ENCODE measurements at regions not wholly inside any gene's neighbourhood (a gene's known extent, or its start where the extent isn't known, plus 50 kb on each side); places are given as distances from the start of the nearest gene placed in this dataset.

DNA sequence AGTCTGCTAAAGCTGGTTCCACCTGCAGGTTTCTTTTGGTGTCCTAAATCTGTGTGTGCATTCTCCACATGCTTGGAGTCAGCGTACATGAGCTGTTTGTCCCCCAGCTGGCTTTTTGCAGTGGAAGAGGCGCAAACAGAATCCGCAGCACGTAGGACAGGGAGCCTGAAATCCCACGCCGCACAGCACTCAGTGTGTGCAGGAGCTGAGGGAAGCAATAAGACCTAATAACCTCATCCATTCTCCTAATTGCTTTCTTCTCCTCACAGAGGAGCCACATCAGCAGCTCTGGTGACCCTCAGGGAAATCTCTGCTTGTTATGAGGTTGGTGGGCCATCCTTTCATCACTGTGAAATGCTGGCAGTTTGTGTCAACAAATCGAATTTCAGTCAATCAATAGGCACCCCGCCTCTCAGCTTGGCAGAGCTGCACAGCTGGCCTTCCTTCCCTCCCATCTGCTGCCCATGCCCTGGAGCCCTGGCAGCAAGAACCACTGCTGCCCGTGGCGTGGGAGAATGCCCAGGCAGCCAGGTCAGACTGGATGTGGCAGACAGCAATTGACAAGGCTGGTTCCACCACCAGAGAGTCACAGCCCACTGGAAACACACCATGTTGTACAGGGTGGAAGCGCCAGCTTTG, 136.7 kb downstream of the ZDHHC20 start:
- TF ChIP-seq TEAD4 (IDR thresholded peaks at IDR 0.05; ENCODE audit: borderline replicate concordance, insufficient read depth) (no peak), EZH2phosphoT487 (IDR thresholded peaks at IDR 0.05; ENCODE audit: borderline replicate concordance, low read depth) (no peak), RAD21 (IDR thresholded peaks at IDR 0.05; ENCODE audit: low read length) (no peak)
- TF ChIP-seq, protein P1, sequence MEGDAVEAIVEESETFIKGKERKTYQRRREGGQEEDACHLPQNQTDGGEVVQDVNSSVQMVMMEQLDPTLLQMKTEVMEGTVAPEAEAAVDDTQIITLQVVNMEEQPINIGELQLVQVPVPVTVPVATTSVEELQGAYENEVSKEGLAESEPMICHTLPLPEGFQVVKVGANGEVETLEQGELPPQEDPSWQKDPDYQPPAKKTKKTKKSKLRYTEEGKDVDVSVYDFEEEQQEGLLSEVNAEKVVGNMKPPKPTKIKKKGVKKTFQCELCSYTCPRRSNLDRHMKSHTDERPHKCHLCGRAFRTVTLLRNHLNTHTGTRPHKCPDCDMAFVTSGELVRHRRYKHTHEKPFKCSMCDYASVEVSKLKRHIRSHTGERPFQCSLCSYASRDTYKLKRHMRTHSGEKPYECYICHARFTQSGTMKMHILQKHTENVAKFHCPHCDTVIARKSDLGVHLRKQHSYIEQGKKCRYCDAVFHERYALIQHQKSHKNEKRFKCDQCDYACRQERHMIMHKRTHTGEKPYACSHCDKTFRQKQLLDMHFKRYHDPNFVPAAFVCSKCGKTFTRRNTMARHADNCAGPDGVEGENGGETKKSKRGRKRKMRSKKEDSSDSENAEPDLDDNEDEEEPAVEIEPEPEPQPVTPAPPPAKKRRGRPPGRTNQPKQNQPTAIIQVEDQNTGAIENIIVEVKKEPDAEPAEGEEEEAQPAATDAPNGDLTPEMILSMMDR (IDR thresholded peaks at IDR 0.05): no peak

Measured in SK-N-SH (cell line).